ENCODE measurements at regions not wholly inside any gene's neighbourhood (a gene's known extent, or its start where the extent isn't known, plus 50 kb on each side); places are given as distances from the start of the nearest gene placed in this dataset.
"Not testable (repeated sequence)": the region's sequence is repeated elsewhere in the genome, so short reads cannot be mapped to it uniquely, and the experiment has no call there.

GRCh38 chr4:123682931-123683330 is 286.3 kb downstream of the SPRY1 start:
- no peak for DNase-seq
- H3K36me3 ChIP-seq (replicated peaks) = no peaks in the 10 kb centered on the region
- in situ Hi-C loops (cut with HindIII; ENCODE audit: low pct_ligation_motif_present, low sequenced_read_pairs) = no loop called here
- H3K4me3 ChIP-seq (ENCODE audit: low read depth, low read length) = no peak overlapping the region
- TF ChIP-seq, protein P1, sequence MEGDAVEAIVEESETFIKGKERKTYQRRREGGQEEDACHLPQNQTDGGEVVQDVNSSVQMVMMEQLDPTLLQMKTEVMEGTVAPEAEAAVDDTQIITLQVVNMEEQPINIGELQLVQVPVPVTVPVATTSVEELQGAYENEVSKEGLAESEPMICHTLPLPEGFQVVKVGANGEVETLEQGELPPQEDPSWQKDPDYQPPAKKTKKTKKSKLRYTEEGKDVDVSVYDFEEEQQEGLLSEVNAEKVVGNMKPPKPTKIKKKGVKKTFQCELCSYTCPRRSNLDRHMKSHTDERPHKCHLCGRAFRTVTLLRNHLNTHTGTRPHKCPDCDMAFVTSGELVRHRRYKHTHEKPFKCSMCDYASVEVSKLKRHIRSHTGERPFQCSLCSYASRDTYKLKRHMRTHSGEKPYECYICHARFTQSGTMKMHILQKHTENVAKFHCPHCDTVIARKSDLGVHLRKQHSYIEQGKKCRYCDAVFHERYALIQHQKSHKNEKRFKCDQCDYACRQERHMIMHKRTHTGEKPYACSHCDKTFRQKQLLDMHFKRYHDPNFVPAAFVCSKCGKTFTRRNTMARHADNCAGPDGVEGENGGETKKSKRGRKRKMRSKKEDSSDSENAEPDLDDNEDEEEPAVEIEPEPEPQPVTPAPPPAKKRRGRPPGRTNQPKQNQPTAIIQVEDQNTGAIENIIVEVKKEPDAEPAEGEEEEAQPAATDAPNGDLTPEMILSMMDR (IDR thresholded peaks at IDR 0.05; ENCODE audit: low read depth, low read length, missing control alignments) = no peak
- no peak overlapping the region for H3K27ac ChIP-seq
- H3K27me3 ChIP-seq (replicated peaks) = no peaks in the 10 kb centered on the region

- H3K36me3 ChIP-seq (replicated peaks); H3K27me3 ChIP-seq (replicated peaks); H3K27ac ChIP-seq; in situ Hi-C loops (cut with HindIII; ENCODE audit: low pct_ligation_motif_present, low sequenced_read_pairs); DNase-seq; H3K4me3 ChIP-seq (ENCODE audit: low read depth, low read length): not testable (repeated sequence)
These were observed 288.3 kb downstream of the SPRY1 start for GRCh38 chr4:123684937-123685336.

GRCh38 chr4:123695531-123695930 is 298.9 kb downstream of the SPRY1 start:
- H3K4me3 ChIP-seq (ENCODE audit: low read depth, low read length); in situ Hi-C loops (cut with HindIII; ENCODE audit: low pct_ligation_motif_present, low sequenced_read_pairs); DNase-seq: not testable (repeated sequence)

DNA sequence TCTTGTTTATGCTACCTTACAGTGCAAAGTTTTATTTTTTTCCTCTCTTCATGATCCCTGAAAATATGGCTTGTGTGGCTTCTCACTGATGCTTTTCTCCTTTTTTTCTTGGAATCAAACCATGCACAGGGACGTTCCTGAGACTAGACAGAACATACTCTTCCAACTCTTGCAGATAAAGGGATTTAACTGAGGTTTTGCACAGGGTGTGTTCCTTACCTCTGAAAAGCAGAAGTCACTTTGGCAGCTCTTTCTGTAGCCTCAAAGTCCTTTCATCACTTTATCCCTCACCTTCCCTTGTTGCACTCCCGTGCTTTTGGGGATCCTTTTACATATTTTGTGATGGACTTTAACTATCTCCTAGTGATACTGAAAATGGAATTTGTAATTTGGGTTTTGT is 300.1 kb downstream of the SPRY1 start:
- Histone ChIP-seq H3K27ac (no peak overlapping the region), H3K4me3 (ENCODE audit: low read depth, low read length) (no peak overlapping the region), H3K27me3 (replicated peaks) (no peaks in the 10 kb centered on the region), H3K36me3 (replicated peaks) (no peaks in the 10 kb centered on the region)
- no peak for DNase-seq
- in situ Hi-C loops (cut with HindIII; ENCODE audit: low pct_ligation_motif_present, low sequenced_read_pairs) = no loop called here
- TF ChIP-seq, protein P1 (IDR thresholded peaks at IDR 0.05; ENCODE audit: low read depth, low read length, missing control alignments) = no peak

More at GRCh38 chr4:123695531-123695930, 298.9 kb downstream of the SPRY1 start:
- not testable (repeated sequence) for H3K27ac ChIP-seq; H3K36me3 ChIP-seq (replicated peaks); H3K27me3 ChIP-seq (replicated peaks)

- in situ Hi-C loops (cut with HindIII; ENCODE audit: low pct_ligation_motif_present, low sequenced_read_pairs) = no loop called here
- Histone ChIP-seq H3K27me3 (replicated peaks) (no peaks in the 10 kb centered on the region), H3K4me3 (ENCODE audit: low read depth, low read length) (no peak overlapping the region), H3K27ac (no peak overlapping the region), H3K36me3 (replicated peaks) (no peaks in the 10 kb centered on the region)
- TF ChIP-seq, protein P1 (IDR thresholded peaks at IDR 0.05; ENCODE audit: low read depth, low read length, missing control alignments) = no peak
- DNase-seq = no peak
These were observed 302.0 kb downstream of the SPRY1 start for GRCh38 chr4:123698556-123698955.

- in situ Hi-C loops (cut with HindIII; ENCODE audit: low pct_ligation_motif_present, low sequenced_read_pairs) = no loop called here
- Histone ChIP-seq H3K36me3 (replicated peaks) (no peaks in the 10 kb centered on the region), H3K27ac (peak overlapping the region; percentile 95), H3K4me3 (ENCODE audit: low read depth, low read length) (no peak overlapping the region), H3K27me3 (replicated peaks) (no peaks in the 10 kb centered on the region)
- TF ChIP-seq, protein P1 (IDR thresholded peaks at IDR 0.05; ENCODE audit: low read depth, low read length, missing control alignments) = no peak
- DNase-seq = peak; percentile 88
These were observed 303.5 kb downstream of the SPRY1 start for GRCh38 chr4:123699880-123700771.

Measured in brain microvascular endothelial cell (primary cell).